GM19463 (cell line): ENCODE measurements at regions not wholly inside any gene's neighbourhood (a gene's known extent, or its start where the extent isn't known, plus 50 kb on each side); places are given as distances from the start of the nearest gene placed in this dataset.
"Not testable (repeated sequence)": the region's sequence is repeated elsewhere in the genome, so short reads cannot be mapped to it uniquely, and the experiment has no call there.

Source experiments
- ATAC-seq: cut with Tn5 transposase; IDR thresholded peaks from one replicate; pipeline ENCODE4 v1.9.1; 2021; ENCODE audit warnings: mild to moderate bottlenecking, moderate library complexity; ENCODE audit not compliant: unreplicated experiment

- ATAC-seq, result no peak
Observed at GRCh38 chr2:129011466-129012061, 692.9 kb upstream of the HS6ST1 start.

- ATAC-seq, result no peak
Observed at GRCh38 chr2:129014432-129014831, 695.8 kb upstream of the HS6ST1 start.

GRCh38 chr2:129015397-129016285 lies 697.0 kb upstream of the HS6ST1 start:
- ATAC-seq, result no peak

- no peak for ATAC-seq
Observed at GRCh38 chr2:129016972-129017371, 698.3 kb upstream of the HS6ST1 start.

GRCh38 chr2:129024796-129025195 lies 706.1 kb upstream of the HS6ST1 start:
- ATAC-seq, result no peak

GRCh38 chr2:129035992-129036391 lies 717.3 kb upstream of the HS6ST1 start:
- ATAC-seq, result no peak

GRCh38 chr2:129043677-129044076 lies 725.0 kb upstream of the HS6ST1 start:
- not testable (repeated sequence) for ATAC-seq

GRCh38 chr2:129046475-129046874 lies 727.8 kb upstream of the HS6ST1 start:
- not testable (repeated sequence) for ATAC-seq

GRCh38 chr2:129050101-129050500 lies 731.4 kb upstream of the HS6ST1 start:
- ATAC-seq, result no peak

- ATAC-seq, result no peak
Observed at GRCh38 chr2:129055242-129055641, 736.6 kb upstream of the HS6ST1 start.

GRCh38 chr2:129055824-129056223 lies 737.2 kb upstream of the HS6ST1 start:
- ATAC-seq, result no peak

GRCh38 chr2:129056309-129056958 lies 737.8 kb upstream of the HS6ST1 start:
- no peak for ATAC-seq

GRCh38 chr2:129056959-129057317 lies 738.3 kb upstream of the HS6ST1 start:
- no peak for ATAC-seq

- ATAC-seq, result no peak
Observed at GRCh38 chr2:129058981-129059380, 740.3 kb upstream of the HS6ST1 start.

- ATAC-seq, result no peak
Observed at GRCh38 chr2:129059476-129059875, 740.8 kb upstream of the HS6ST1 start.

- ATAC-seq, result no peak
Observed at GRCh38 chr2:129061069-129061768, 742.6 kb upstream of the HS6ST1 start.

GRCh38 chr2:129061769-129062121 lies 743.1 kb upstream of the HS6ST1 start:
- no peak for ATAC-seq

GRCh38 chr2:129062146-129062912 lies 743.7 kb upstream of the HS6ST1 start:
- ATAC-seq, result no peak

- ATAC-seq, result no peak
Observed at GRCh38 chr2:129067070-129067469, 748.4 kb upstream of the HS6ST1 start.

GRCh38 chr2:129067953-129068352 lies 749.3 kb upstream of the HS6ST1 start:
- ATAC-seq, result no peak

- ATAC-seq, result no peak
Observed at GRCh38 chr2:129068543-129068942, 749.9 kb upstream of the HS6ST1 start.
